B cell (primary cell): ENCODE measurements at regions not wholly inside any gene's neighbourhood (a gene's known extent, or its start where the extent isn't known, plus 50 kb on each side); places are given as distances from the start of the nearest gene placed in this dataset.

ENCODE experiments used
- ATAC-seq: fragments of 200-7000 bp; cut with Tn5 transposase; one replicate; pipeline ENCODE4 v1.10.0; 2021; ENCODE audit warnings: low read depth, mild to moderate bottlenecking, moderate number of reproducible peaks, moderate library complexity
- CTCF ChIA-PET: fragments of 350-600 bp; sonication (Branson Sonifier 250); formaldehyde crosslinking; loops from one replicate; lab custom pipeline; 2021; ENCODE audit warnings: antibody characterized with exemption, inconsistent platforms; lab: Charles Lee
- POLR2A ChIA-PET: fragments of 350-600 bp; sonication (Branson Sonifier 250); formaldehyde crosslinking; loops from one replicate; lab custom pipeline; 2021; ENCODE audit warnings: antibody characterized with exemption; lab: Charles Lee
- DNase-seq: peaks from one replicate; pipeline ENCODE4 v3.0.0; 2013
- H2AFZ ChIP-seq: 2 replicates; pipeline ENCODE4 v1.6.1; 2012; ENCODE audit warnings: mild to moderate bottlenecking, low read depth, low read length; ENCODE audit not compliant: insufficient read depth, poor library complexity, severe bottlenecking
- H3K27ac ChIP-seq, 2 donors: 1 replicate in 1 of 2; 2 replicates in 1 of 2; pipeline ENCODE4 v1.5.1; 2012 to 2013; ENCODE audit warnings: low read length in 2 of 2, mild to moderate bottlenecking in 2 of 2, moderate library complexity in 1 of 2
- H3K27me3 ChIP-seq, 4 experiments: fragments of 200-600 bp in 1 of 4; sonication (generic) in 1 of 4; replicated peaks in 1 of 4; 1 replicate in 2 of 4; 2 replicates in 2 of 4; pipeline versions ENCODE4 v1.6.1 to v1.7.0; 2013 to 2016; ENCODE audit warnings: low read length in 3 of 4, mild to moderate bottlenecking in 2 of 4, mixed read lengths in 1 of 4, moderate library complexity in 1 of 4; ENCODE audit not compliant: insufficient read depth in 4 of 4, control insufficient read depth in 3 of 4; ENCODE audit errors: control extremely low read depth in 1 of 4
- H3K36me3 ChIP-seq, 2 experiments: replicated peaks in 1 of 2; 1 replicate in 1 of 2; 2 replicates in 1 of 2; pipeline versions ENCODE4 v1.6.1 to v1.7.1; 2013; ENCODE audit warnings: low read length in 1 of 2; ENCODE audit not compliant: insufficient read depth in 2 of 2, control insufficient read depth in 1 of 2; ENCODE audit errors: control extremely low read depth in 1 of 2, extremely low read depth in 1 of 2
- H3K4me1 ChIP-seq, 2 donors: fragments of 200-600 bp in 1 of 2; sonication (generic) in 1 of 2; 1 replicate in 1 of 2; 2 replicates in 1 of 2; pipeline versions ENCODE4 v1.5.1 to v1.6.1; 2013 to 2017; ENCODE audit warnings: low read length in 2 of 2; ENCODE audit not compliant: control insufficient read depth in 2 of 2, insufficient read depth in 2 of 2
- H3K4me2 ChIP-seq: replicated peaks from 2 replicates; pipeline ENCODE3; 2012; ENCODE audit warnings: mild to moderate bottlenecking, low read depth, low read length; ENCODE audit not compliant: poor library complexity, severe bottlenecking
- H3K4me3 ChIP-seq, 5 experiments: fragments of 200-600 bp in 1 of 5; sonication (generic) in 1 of 5; 1 replicate in 3 of 5; 2 replicates in 2 of 5; pipeline versions ENCODE4 v1.5.1 to v1.7.0; 2011 to 2016; ENCODE audit warnings: low read length in 4 of 5, mild to moderate bottlenecking in 4 of 5, low read depth in 2 of 5, control low read depth in 1 of 5, moderate library complexity in 1 of 5; ENCODE audit not compliant: insufficient read depth in 1 of 5; ENCODE audit errors: control extremely low read depth in 1 of 5, extremely low read depth in 1 of 5
- H3K79me2 ChIP-seq: fragments of 200-600 bp; sonication (generic); one replicate; pipeline ENCODE4 v1.6.0; 2016; ENCODE audit warnings: low read length; ENCODE audit not compliant: control insufficient read depth, insufficient read depth
- H3K9ac ChIP-seq: fragments of 200-600 bp; sonication (generic); 2 replicates; pipeline ENCODE4 v1.6.1; 2017; ENCODE audit warnings: mild to moderate bottlenecking, low read length, moderate library complexity
- H3K9me3 ChIP-seq, 3 donors: one replicate each; pipeline versions ENCODE4 v1.6.1 to v1.7.1; 2013; ENCODE audit warnings: low read length in 2 of 3; ENCODE audit not compliant: control insufficient read depth in 2 of 3, insufficient read depth in 1 of 3; ENCODE audit errors: control extremely low read depth in 1 of 3
- H4K20me1 ChIP-seq: 2 replicates; pipeline ENCODE4 v1.6.0; 2012; ENCODE audit warnings: mild to moderate bottlenecking, low read length; ENCODE audit not compliant: insufficient read depth, control insufficient read depth, poor library complexity, severe bottlenecking
- H3K27ac Mint-ChIP-seq: one replicate; pipeline ENCODE4 v1.8.0; 2021; ENCODE audit warnings: mixed read lengths
- H3K27me3 Mint-ChIP-seq: one replicate; pipeline ENCODE4 v1.8.0; 2021; ENCODE audit warnings: mixed read lengths
- H3K4me1 Mint-ChIP-seq: one replicate; pipeline ENCODE4 v1.8.0; 2021; ENCODE audit warnings: mixed read lengths
- H3K4me3 Mint-ChIP-seq: one replicate; pipeline ENCODE4 v1.8.0; 2021; ENCODE audit warnings: mixed read lengths
- H3K9me3 Mint-ChIP-seq: one replicate; pipeline ENCODE4 v1.8.0; 2022; ENCODE audit warnings: mixed read lengths; ENCODE audit not compliant: insufficient read depth
- CTCF ChIP-seq: fragments of 200-600 bp; IDR thresholded peaks from one replicate; pipeline ENCODE4 v1.8.0; 2022; ENCODE audit warnings: antibody characterized with exemption, mild to moderate bottlenecking
- EZH2 ChIP-seq: IDR thresholded peaks from 2 replicates; pipeline ENCODE4 v1.6.1; 2012; ENCODE audit warnings: borderline replicate concordance, low read depth, mild to moderate bottlenecking, moderate library complexity, low read length; ENCODE audit not compliant: insufficient read depth, poor library complexity, severe bottlenecking
- WGBS: methylation state at CpG from one replicate; pipeline ENCODE4 v1.1.5; 2013; ENCODE audit warnings: missing lambda C conversion rate; ENCODE audit not compliant: insufficient coverage; 5-methylcytosine and 5-hydroxymethylcytosine counted together
- intact Hi-C: fragments of 100-400 bp; cut with micrococcal nuclease; formaldehyde crosslinking; loops from one replicate; pipeline ENCODE4 v1.10.0; 2022

GRCh38 chr7:96915029-96915428 is 90.3 kb upstream of the DLX6 start:
- no peaks in the 10 kb centered on the region for H3K4me1 Mint-ChIP-seq
- Histone ChIP-seq H4K20me1 (no peaks in the 10 kb centered on the region), H3K27me3 (no peaks in the 10 kb centered on the region), H3K9ac (no peak overlapping the region), H3K79me2 (no peaks in the 10 kb centered on the region), H3K27ac (no peak overlapping the region), H2AFZ (no peak overlapping the region), H3K4me1 (no peaks in the 10 kb centered on the region), H3K4me2 (no peak overlapping the region), H3K9me3 (no peaks in the 10 kb centered on the region), H3K36me3 (no peaks in the 10 kb centered on the region), H3K4me3 (no peak overlapping the region)
- no peaks in the 10 kb centered on the region for H3K9me3 Mint-ChIP-seq
- no peak overlapping the region for H3K27ac Mint-ChIP-seq
- CTCF ChIA-PET: no interaction called here
- no CpG with 5 or more reads among the region's 1 CpG for WGBS
- no peak overlapping the region for H3K4me3 Mint-ChIP-seq
- DNase-seq: no peak
- POLR2A ChIA-PET: no interaction called here
- no peak for ATAC-seq
- intact Hi-C loops: no loop called here
- TF ChIP-seq CTCF (no peak), EZH2 (no peak)
- H3K27me3 Mint-ChIP-seq: peaks cover 4% of the 10 kb centered on the region

GRCh38 chr7:96920064-96920463 is 85.3 kb upstream of the DLX6 start:
- no peak for DNase-seq
- no peak overlapping the region for H3K4me2 ChIP-seq
- no peaks in the 10 kb centered on the region for H3K36me3 ChIP-seq
- H3K27ac Mint-ChIP-seq: no peak overlapping the region
- no peak overlapping the region for H2AFZ ChIP-seq
- CTCF ChIA-PET: no interaction called here
- no peaks in the 10 kb centered on the region for H3K4me1 ChIP-seq
- H3K79me2 ChIP-seq: no peaks in the 10 kb centered on the region
- no peak for TF ChIP-seq CTCF
- TF ChIP-seq EZH2: no peak
- no peaks in the 10 kb centered on the region for H3K27me3 ChIP-seq
- no peaks in the 10 kb centered on the region for H4K20me1 ChIP-seq
- no peaks in the 10 kb centered on the region for H3K4me1 Mint-ChIP-seq
- H3K27me3 Mint-ChIP-seq: peaks cover 8% of the 10 kb centered on the region
- no peak overlapping the region for H3K9ac ChIP-seq
- H3K9me3 ChIP-seq: no peaks in the 10 kb centered on the region
- no peak overlapping the region for H3K27ac ChIP-seq
- no peak overlapping the region for H3K4me3 Mint-ChIP-seq
- no peak overlapping the region for H3K4me3 ChIP-seq
- POLR2A ChIA-PET: no interaction called here
- H3K9me3 Mint-ChIP-seq: no peaks in the 10 kb centered on the region
- no peak for ATAC-seq
- intact Hi-C loops: no loop called here
